ENCODE measurements at regions not wholly inside any gene's neighbourhood (a gene's known extent, or its start where the extent isn't known, plus 50 kb on each side); places are given as distances from the start of the nearest gene placed in this dataset.

DNA sequence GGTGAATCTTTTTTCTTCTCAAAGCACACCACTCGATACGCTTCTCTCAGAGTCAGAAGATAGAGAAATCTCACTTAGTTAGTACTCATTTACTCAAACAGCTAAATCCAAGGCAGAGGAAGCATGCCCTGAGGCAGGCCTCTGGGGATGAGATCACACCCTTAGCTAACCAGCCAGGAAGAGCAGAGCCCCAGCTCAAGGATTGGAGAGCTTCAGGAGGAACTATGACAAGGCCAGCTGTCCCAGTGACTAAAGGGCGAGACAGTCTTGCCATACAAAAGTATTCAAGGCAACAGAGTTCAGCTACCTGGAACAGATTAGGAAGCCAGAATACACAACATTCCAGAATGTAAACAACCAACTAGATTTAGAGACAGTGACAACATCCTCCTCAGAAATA, 197.7 kb upstream of the CCDC196 start:
- H3K79me2 ChIP-seq (ENCODE audit: insufficient read depth), result no peaks in the 10 kb centered on the region
- H3K36me3 ChIP-seq (replicated peaks in 1 of 2; ENCODE audit: control insufficient read depth in 1 of 2, insufficient read depth in 2 of 2, low read length in 1 of 2), result no peaks in the 10 kb centered on the region
- TF ChIP-seq MXI1 (IDR thresholded peaks at IDR 0.05; ENCODE audit: low read depth, low read length) (no peak), POLR2AphosphoS5 (IDR thresholded peaks at IDR 0.05; ENCODE audit: low read depth, low read length) (no peak), FOXJ3 (CRISPR knock-in tag; IDR thresholded peaks at IDR 0.05) (no peak)
- TF ChIP-seq, protein P1, sequence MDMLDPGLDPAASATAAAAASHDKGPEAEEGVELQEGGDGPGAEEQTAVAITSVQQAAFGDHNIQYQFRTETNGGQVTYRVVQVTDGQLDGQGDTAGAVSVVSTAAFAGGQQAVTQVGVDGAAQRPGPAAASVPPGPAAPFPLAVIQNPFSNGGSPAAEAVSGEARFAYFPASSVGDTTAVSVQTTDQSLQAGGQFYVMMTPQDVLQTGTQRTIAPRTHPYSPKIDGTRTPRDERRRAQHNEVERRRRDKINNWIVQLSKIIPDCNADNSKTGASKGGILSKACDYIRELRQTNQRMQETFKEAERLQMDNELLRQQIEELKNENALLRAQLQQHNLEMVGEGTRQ (IDR thresholded peaks at IDR 0.05; ENCODE audit: borderline replicate concordance, low read depth, low read length), result no peak
- CTCF ChIA-PET, result no interaction called here
- WGBS (ENCODE audit: low lambda C conversion rate), result 14% methylated on average over 3 of the region's 3 CpGs
- no peaks in the 10 kb centered on the region for H3F3A ChIP-seq (replicated peaks; ENCODE audit: insufficient read depth)
- no peaks in the 10 kb centered on the region for H3K9me2 ChIP-seq
- no peaks in the 10 kb centered on the region for H4K20me1 ChIP-seq (ENCODE audit: insufficient read depth)
- H3K27ac ChIP-seq (ENCODE audit: low read depth in 2 of 2, low read length in 1 of 2), result no peak overlapping the region
- no peak overlapping the region for H2AFZ ChIP-seq (ENCODE audit: low read depth)
- DNase-seq, result no peak
- H3K27me3 ChIP-seq (ENCODE audit: insufficient read depth), result no peaks in the 10 kb centered on the region
- H3K9me3 ChIP-seq, result no peaks in the 10 kb centered on the region
- POLR2A ChIA-PET, result no interaction called here
- no peak overlapping the region for H3K9ac ChIP-seq
- H3K4me2 ChIP-seq, result no peak overlapping the region
- H3K4me3 ChIP-seq (ENCODE audit: low read depth in 2 of 2, low read length in 1 of 2), result no peak overlapping the region
- H3K4me1 ChIP-seq (ENCODE audit: control insufficient read depth in 1 of 2, insufficient read depth in 2 of 2, low read depth in 1 of 2, low read length in 1 of 2), result no peaks in the 10 kb centered on the region

DNA sequence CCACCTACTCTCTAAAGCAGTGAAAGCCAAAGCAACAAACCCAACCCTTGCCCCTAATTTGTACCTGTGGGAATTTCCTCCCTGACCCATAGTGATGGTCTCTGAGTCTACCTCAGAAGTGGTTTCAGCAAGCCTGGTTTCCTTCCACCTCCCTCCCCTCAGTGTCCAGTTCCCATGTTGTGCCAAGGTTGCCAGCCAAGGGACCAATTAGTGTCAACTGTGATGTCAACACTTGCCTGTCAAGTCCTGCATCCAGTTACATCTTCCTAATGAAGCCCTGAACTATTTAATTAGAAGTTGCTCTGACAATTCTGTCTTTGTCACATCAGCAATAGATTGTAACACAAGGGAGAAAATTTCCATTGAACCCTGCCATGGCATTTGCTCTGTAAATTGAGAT, 194.4 kb upstream of the CCDC196 start:
- CTCF ChIA-PET, result no interaction called here

DNA sequence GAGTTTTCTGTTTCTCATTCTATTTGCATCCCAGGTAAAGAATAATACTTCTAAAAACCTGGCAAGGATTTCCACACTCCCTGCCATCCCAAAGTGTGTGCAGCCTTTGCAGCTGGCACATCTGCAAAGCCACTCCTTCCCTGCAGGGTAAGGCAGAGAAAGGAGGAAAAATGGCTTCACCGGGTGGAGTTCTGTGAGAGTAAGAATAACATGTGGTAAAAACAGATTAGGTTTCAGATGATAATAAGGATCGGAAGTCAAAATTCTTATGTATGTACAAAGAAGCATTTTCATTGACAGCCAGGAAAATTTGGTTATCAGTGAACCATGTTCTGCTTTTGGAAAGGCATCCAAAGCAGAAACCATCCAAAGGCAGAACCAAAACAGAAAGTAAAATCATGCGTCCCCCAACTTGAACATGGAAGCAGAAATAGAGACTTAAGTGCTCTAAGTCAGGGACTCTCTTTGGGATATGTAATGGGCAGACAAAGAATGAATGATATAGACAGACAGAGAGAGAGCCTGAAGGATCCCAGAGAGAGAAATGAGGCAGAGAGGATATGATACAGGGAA, 192.6 kb upstream of the CCDC196 start:
- 23% methylated on average over 3 of the region's 3 CpGs for WGBS (ENCODE audit: low lambda C conversion rate)
- DNase-seq, result no peak
- H3K27ac ChIP-seq (ENCODE audit: low read depth in 2 of 2, low read length in 1 of 2), result no peak overlapping the region
- no peaks in the 10 kb centered on the region for H4K20me1 ChIP-seq (ENCODE audit: insufficient read depth)
- no peaks in the 10 kb centered on the region for H3K9me3 ChIP-seq
- no peak overlapping the region for H3K4me2 ChIP-seq
- no peaks in the 10 kb centered on the region for H3K9me2 ChIP-seq
- no peak overlapping the region for H3K9ac ChIP-seq
- ChIA-PET CTCF (no interaction called here), POLR2A (no interaction called here)
- no peak overlapping the region for H3K4me3 ChIP-seq (ENCODE audit: low read depth in 2 of 2, low read length in 1 of 2)
- TF ChIP-seq NRF1 (IDR thresholded peaks at IDR 0.05; ENCODE audit: low read depth, low read length) (no peak), SMC3 (IDR thresholded peaks at IDR 0.05; ENCODE audit: low read depth, low read length) (no peak), SIN3A (IDR thresholded peaks at IDR 0.05; ENCODE audit: borderline replicate concordance, low read depth, low read length) (no peak), RCOR1 (IDR thresholded peaks at IDR 0.05; ENCODE audit: low read length) (no peak), CHD2 (IDR thresholded peaks at IDR 0.05; ENCODE audit: low read length, partially characterized antibody) (no peak), RFX5 (IDR thresholded peaks at IDR 0.05; ENCODE audit: low read length) (no peak), FOSL2 (IDR thresholded peaks at IDR 0.05; ENCODE audit: borderline replicate concordance, low read depth) (no peak), JUND (IDR thresholded peaks at IDR 0.05) (no peak), FOXM1 (IDR thresholded peaks at IDR 0.05; ENCODE audit: low read depth) (no peak)
- TF ChIP-seq, protein P2, sequence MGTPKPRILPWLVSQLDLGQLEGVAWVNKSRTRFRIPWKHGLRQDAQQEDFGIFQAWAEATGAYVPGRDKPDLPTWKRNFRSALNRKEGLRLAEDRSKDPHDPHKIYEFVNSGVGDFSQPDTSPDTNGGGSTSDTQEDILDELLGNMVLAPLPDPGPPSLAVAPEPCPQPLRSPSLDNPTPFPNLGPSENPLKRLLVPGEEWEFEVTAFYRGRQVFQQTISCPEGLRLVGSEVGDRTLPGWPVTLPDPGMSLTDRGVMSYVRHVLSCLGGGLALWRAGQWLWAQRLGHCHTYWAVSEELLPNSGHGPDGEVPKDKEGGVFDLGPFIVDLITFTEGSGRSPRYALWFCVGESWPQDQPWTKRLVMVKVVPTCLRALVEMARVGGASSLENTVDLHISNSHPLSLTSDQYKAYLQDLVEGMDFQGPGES (IDR thresholded peaks at IDR 0.05; ENCODE audit: low read depth, low read length), result no peak
- TF ChIP-seq, protein P3, sequence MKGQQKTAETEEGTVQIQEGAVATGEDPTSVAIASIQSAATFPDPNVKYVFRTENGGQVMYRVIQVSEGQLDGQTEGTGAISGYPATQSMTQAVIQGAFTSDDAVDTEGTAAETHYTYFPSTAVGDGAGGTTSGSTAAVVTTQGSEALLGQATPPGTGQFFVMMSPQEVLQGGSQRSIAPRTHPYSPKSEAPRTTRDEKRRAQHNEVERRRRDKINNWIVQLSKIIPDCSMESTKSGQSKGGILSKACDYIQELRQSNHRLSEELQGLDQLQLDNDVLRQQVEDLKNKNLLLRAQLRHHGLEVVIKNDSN (IDR thresholded peaks at IDR 0.05; ENCODE audit: borderline replicate concordance, low read depth), result no peak
- TF ChIP-seq, protein P4, sequence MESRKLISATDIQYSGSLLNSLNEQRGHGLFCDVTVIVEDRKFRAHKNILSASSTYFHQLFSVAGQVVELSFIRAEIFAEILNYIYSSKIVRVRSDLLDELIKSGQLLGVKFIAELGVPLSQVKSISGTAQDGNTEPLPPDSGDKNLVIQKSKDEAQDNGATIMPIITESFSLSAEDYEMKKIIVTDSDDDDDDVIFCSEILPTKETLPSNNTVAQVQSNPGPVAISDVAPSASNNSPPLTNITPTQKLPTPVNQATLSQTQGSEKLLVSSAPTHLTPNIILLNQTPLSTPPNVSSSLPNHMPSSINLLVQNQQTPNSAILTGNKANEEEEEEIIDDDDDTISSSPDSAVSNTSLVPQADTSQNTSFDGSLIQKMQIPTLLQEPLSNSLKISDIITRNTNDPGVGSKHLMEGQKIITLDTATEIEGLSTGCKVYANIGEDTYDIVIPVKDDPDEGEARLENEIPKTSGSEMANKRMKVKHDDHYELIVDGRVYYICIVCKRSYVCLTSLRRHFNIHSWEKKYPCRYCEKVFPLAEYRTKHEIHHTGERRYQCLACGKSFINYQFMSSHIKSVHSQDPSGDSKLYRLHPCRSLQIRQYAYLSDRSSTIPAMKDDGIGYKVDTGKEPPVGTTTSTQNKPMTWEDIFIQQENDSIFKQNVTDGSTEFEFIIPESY (IDR thresholded peaks at IDR 0.05; ENCODE audit: borderline replicate concordance, low read depth), result no peak
- no peaks in the 10 kb centered on the region for H3K79me2 ChIP-seq (ENCODE audit: insufficient read depth)
- H2AFZ ChIP-seq (ENCODE audit: low read depth), result no peak overlapping the region
- no peaks in the 10 kb centered on the region for H3K27me3 ChIP-seq (ENCODE audit: insufficient read depth)
- H3F3A ChIP-seq (replicated peaks; ENCODE audit: insufficient read depth), result no peaks in the 10 kb centered on the region
- H3K36me3 ChIP-seq (replicated peaks in 1 of 2; ENCODE audit: control insufficient read depth in 1 of 2, insufficient read depth in 2 of 2, low read length in 1 of 2), result no peaks in the 10 kb centered on the region
- no peaks in the 10 kb centered on the region for H3K4me1 ChIP-seq (ENCODE audit: control insufficient read depth in 1 of 2, insufficient read depth in 2 of 2, low read depth in 1 of 2, low read length in 1 of 2)

More for the DNA sequence above, 194.4 kb upstream of the CCDC196 start:
- no peak overlapping the region for H2AFZ ChIP-seq (ENCODE audit: low read depth)
- H3K9me3 ChIP-seq, result no peaks in the 10 kb centered on the region
- H3K27me3 ChIP-seq (ENCODE audit: insufficient read depth), result no peaks in the 10 kb centered on the region
- H3K4me2 ChIP-seq, result no peak overlapping the region
- POLR2A ChIA-PET, result no interaction called here
- H3K9ac ChIP-seq, result no peak overlapping the region
- H3F3A ChIP-seq (replicated peaks; ENCODE audit: insufficient read depth), result no peaks in the 10 kb centered on the region
- no peaks in the 10 kb centered on the region for H3K4me1 ChIP-seq (ENCODE audit: control insufficient read depth in 1 of 2, insufficient read depth in 2 of 2, low read depth in 1 of 2, low read length in 1 of 2)
- no peak overlapping the region for H3K27ac ChIP-seq (ENCODE audit: low read depth in 2 of 2, low read length in 1 of 2)
- no peak for DNase-seq
- H3K36me3 ChIP-seq (replicated peaks in 1 of 2; ENCODE audit: control insufficient read depth in 1 of 2, insufficient read depth in 2 of 2, low read length in 1 of 2), result no peaks in the 10 kb centered on the region
- no peaks in the 10 kb centered on the region for H3K79me2 ChIP-seq (ENCODE audit: insufficient read depth)
- no peak overlapping the region for H3K4me3 ChIP-seq (ENCODE audit: low read depth in 2 of 2, low read length in 1 of 2)
- TF ChIP-seq, protein P5, sequence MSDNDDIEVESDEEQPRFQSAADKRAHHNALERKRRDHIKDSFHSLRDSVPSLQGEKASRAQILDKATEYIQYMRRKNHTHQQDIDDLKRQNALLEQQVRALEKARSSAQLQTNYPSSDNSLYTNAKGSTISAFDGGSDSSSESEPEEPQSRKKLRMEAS (IDR thresholded peaks at IDR 0.05; ENCODE audit: low read depth), result no peak
- no peaks in the 10 kb centered on the region for H3K9me2 ChIP-seq
- no peaks in the 10 kb centered on the region for H4K20me1 ChIP-seq (ENCODE audit: insufficient read depth)

Measured in SK-N-SH (cell line).